ENCODE measurements at regions not wholly inside any gene's neighbourhood (a gene's known extent, or its start where the extent isn't known, plus 50 kb on each side); places are given as distances from the start of the nearest gene placed in this dataset.

- no peak for TF ChIP-seq CTCF (IDR thresholded peaks at IDR 0.05; ENCODE audit: low read depth, low read length)
- no peak for TF ChIP-seq EZH2phosphoT487 (IDR thresholded peaks at IDR 0.05; ENCODE audit: low read depth)
These were observed 763.5 kb upstream of the MAP3K7 start for GRCh38 chr6:91350146-91350908.

Data from OCI-LY3 (cell line).